ENCODE measurements at regions not wholly inside any gene's neighbourhood (a gene's known extent, or its start where the extent isn't known, plus 50 kb on each side); places are given as distances from the start of the nearest gene placed in this dataset.

DNA sequence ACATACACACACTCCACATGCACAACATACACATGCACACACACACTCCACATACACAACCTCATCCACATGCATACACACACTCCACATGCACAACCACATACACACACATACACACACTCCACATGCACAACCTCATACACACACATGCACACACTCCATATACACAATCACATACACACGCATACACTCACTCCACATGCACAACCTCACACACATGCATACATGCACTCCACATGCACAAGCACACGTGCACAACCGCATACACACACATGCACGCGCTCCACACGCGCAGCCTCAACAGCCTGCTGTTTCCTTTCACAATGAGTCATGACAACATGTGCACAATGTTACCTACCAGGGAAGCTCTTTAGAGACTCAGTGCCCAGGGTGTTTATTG lies 61.2 kb upstream of the TMEM132C start:
- TF ChIP-seq, protein P1, sequence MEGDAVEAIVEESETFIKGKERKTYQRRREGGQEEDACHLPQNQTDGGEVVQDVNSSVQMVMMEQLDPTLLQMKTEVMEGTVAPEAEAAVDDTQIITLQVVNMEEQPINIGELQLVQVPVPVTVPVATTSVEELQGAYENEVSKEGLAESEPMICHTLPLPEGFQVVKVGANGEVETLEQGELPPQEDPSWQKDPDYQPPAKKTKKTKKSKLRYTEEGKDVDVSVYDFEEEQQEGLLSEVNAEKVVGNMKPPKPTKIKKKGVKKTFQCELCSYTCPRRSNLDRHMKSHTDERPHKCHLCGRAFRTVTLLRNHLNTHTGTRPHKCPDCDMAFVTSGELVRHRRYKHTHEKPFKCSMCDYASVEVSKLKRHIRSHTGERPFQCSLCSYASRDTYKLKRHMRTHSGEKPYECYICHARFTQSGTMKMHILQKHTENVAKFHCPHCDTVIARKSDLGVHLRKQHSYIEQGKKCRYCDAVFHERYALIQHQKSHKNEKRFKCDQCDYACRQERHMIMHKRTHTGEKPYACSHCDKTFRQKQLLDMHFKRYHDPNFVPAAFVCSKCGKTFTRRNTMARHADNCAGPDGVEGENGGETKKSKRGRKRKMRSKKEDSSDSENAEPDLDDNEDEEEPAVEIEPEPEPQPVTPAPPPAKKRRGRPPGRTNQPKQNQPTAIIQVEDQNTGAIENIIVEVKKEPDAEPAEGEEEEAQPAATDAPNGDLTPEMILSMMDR (IDR thresholded peaks at IDR 0.05 in 2 of 3, conservative IDR thresholded peaks at IDR 0.05 in 1 of 3; ENCODE audit: control insufficient read depth in 2 of 3, extremely low read depth in 1 of 3, insufficient read depth in 1 of 3, low read depth in 3 of 3, low read length in 3 of 3): no peak
- TF ChIP-seq, protein P2, sequence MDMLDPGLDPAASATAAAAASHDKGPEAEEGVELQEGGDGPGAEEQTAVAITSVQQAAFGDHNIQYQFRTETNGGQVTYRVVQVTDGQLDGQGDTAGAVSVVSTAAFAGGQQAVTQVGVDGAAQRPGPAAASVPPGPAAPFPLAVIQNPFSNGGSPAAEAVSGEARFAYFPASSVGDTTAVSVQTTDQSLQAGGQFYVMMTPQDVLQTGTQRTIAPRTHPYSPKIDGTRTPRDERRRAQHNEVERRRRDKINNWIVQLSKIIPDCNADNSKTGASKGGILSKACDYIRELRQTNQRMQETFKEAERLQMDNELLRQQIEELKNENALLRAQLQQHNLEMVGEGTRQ (IDR thresholded peaks at IDR 0.05; ENCODE audit: borderline replicate concordance, low read depth, low read length): no peak
- TF ChIP-seq RFX5 (IDR thresholded peaks at IDR 0.05; ENCODE audit: low read depth, low read length): no peak
- no peak for TF ChIP-seq TAF1 (IDR thresholded peaks at IDR 0.05; ENCODE audit: borderline replicate concordance, low read depth, low read length)
